Smooth muscle cell (in vitro differentiated cells): ENCODE measurements at regions not wholly inside any gene's neighbourhood (a gene's known extent, or its start where the extent isn't known, plus 50 kb on each side); places are given as distances from the start of the nearest gene placed in this dataset.

Experiments used
- DNase-seq: peaks from one replicate; lab custom pipeline; 2025; ENCODE audit not compliant: unreplicated experiment; lab: John Stamatoyannopoulos, UW
- H2AFZ ChIP-seq: fragments of 200-600 bp; sonication (generic); 2 replicates; pipeline ENCODE4 v1.6.0; 2016; ENCODE audit warnings: antibody characterized with exemption, low read depth, mild to moderate bottlenecking
- H3F3A ChIP-seq: fragments of 200-600 bp; sonication (generic); 2 replicates; pipeline ENCODE4 v1.6.0; 2017; ENCODE audit warnings: antibody characterized with exemption, low read depth
- H3K27ac ChIP-seq: fragments of 200-600 bp; sonication (generic); 2 replicates; pipeline ENCODE4 v1.5.1; 2016; ENCODE audit warnings: low read depth, mild to moderate bottlenecking
- H3K27me3 ChIP-seq: fragments of 200-600 bp; sonication (generic); 2 replicates; pipeline ENCODE4 v1.6.1; 2016; ENCODE audit warnings: low read depth, mild to moderate bottlenecking
- H3K36me3 ChIP-seq: fragments of 200-600 bp; sonication (generic); 2 replicates; pipeline ENCODE4 v1.5.1; 2016; ENCODE audit warnings: low read depth
- H3K4me1 ChIP-seq: fragments of 200-600 bp; sonication (generic); 2 replicates; pipeline ENCODE4 v1.5.1; 2016; ENCODE audit warnings: low read depth
- H3K4me2 ChIP-seq: fragments of 200-600 bp; sonication (generic); 2 replicates; pipeline ENCODE4 v1.6.0; 2016; ENCODE audit warnings: mild to moderate bottlenecking
- H3K4me3 ChIP-seq: fragments of 200-600 bp; sonication (generic); 2 replicates; pipeline ENCODE4 v1.5.1; 2016; ENCODE audit warnings: mild to moderate bottlenecking
- H3K79me2 ChIP-seq: fragments of 200-600 bp; sonication (generic); 2 replicates; pipeline ENCODE4 v1.6.0; 2016; ENCODE audit warnings: low read depth, mild to moderate bottlenecking
- H3K9ac ChIP-seq: fragments of 200-600 bp; sonication (generic); 2 replicates; pipeline ENCODE4 v1.6.0; 2016; ENCODE audit warnings: low read depth
- H3K9me3 ChIP-seq: fragments of 200-600 bp; sonication (generic); replicated peaks from 2 replicates; pipeline ENCODE4 v1.5.1; 2016; ENCODE audit warnings: low read depth
- H4K20me1 ChIP-seq: fragments of 200-600 bp; sonication (generic); 2 replicates; pipeline ENCODE4 v1.6.0; 2016; ENCODE audit warnings: low read depth
- CTCF ChIP-seq: fragments of 200-600 bp; sonication (generic); IDR thresholded peaks from 2 replicates; pipeline ENCODE4 v1.5.1; 2017; ENCODE audit warnings: borderline replicate concordance, mild to moderate bottlenecking, antibody characterized with exemption; ENCODE audit not compliant: insufficient read depth, poor library complexity, severe bottlenecking
- WGBS: methylation state at CpG from one replicate; pipeline ENCODE4 v1.1.7; 2016; ENCODE audit warnings: low lambda C conversion rate; 5-methylcytosine and 5-hydroxymethylcytosine counted together

- Histone ChIP-seq H3K4me3 (no peak overlapping the region), H3K27me3 (no peaks in the 10 kb centered on the region), H3K27ac (no peak overlapping the region), H3K9ac (no peak overlapping the region), H3F3A (no peaks in the 10 kb centered on the region), H2AFZ (no peak overlapping the region), H3K79me2 (no peaks in the 10 kb centered on the region), H3K9me3 (no peaks in the 10 kb centered on the region), H3K4me1 (no peaks in the 10 kb centered on the region), H3K4me2 (no peak overlapping the region), H3K36me3 (no peaks in the 10 kb centered on the region), H4K20me1 (no peaks in the 10 kb centered on the region)
- TF ChIP-seq CTCF: no peak
- DNase-seq: no peak
Measured at GRCh38 chr7:118298771-118299170, 74.3 kb downstream of the ANKRD7 start.

- H3K4me3 ChIP-seq: no peak overlapping the region
- TF ChIP-seq CTCF: no peak
- no peaks in the 10 kb centered on the region for H3K9me3 ChIP-seq
- no peaks in the 10 kb centered on the region for H4K20me1 ChIP-seq
- H3K4me2 ChIP-seq: no peak overlapping the region
- H3F3A ChIP-seq: no peaks in the 10 kb centered on the region
- no peak overlapping the region for H3K9ac ChIP-seq
- H3K36me3 ChIP-seq: no peaks in the 10 kb centered on the region
- no peak for DNase-seq
- H3K27ac ChIP-seq: no peak overlapping the region
- H2AFZ ChIP-seq: no peak overlapping the region
- H3K4me1 ChIP-seq: no peaks in the 10 kb centered on the region
- no peaks in the 10 kb centered on the region for H3K79me2 ChIP-seq
- H3K27me3 ChIP-seq: no peaks in the 10 kb centered on the region
Measured at GRCh38 chr7:118300177-118300576, 75.7 kb downstream of the ANKRD7 start.

- Histone ChIP-seq H3F3A (no peaks in the 10 kb centered on the region), H3K9ac (no peak overlapping the region), H2AFZ (no peak overlapping the region), H3K4me1 (no peaks in the 10 kb centered on the region), H3K27me3 (no peaks in the 10 kb centered on the region), H3K4me3 (no peak overlapping the region), H3K9me3 (no peaks in the 10 kb centered on the region), H3K4me2 (no peak overlapping the region), H3K36me3 (no peaks in the 10 kb centered on the region), H3K27ac (no peak overlapping the region), H4K20me1 (no peaks in the 10 kb centered on the region), H3K79me2 (no peaks in the 10 kb centered on the region)
- no peak for TF ChIP-seq CTCF
- DNase-seq: no peak
- WGBS: 86% methylated on average over 2 of the region's 2 CpGs
Measured at GRCh38 chr7:118304100-118304499, 79.6 kb downstream of the ANKRD7 start.

- 5% methylated on average over 1 of the region's 1 CpG for WGBS
- no peak for TF ChIP-seq CTCF
- Histone ChIP-seq H3K9me3 (no peaks in the 10 kb centered on the region), H3F3A (no peaks in the 10 kb centered on the region), H3K79me2 (no peaks in the 10 kb centered on the region), H2AFZ (no peak overlapping the region), H4K20me1 (no peaks in the 10 kb centered on the region), H3K27me3 (no peaks in the 10 kb centered on the region), H3K36me3 (no peaks in the 10 kb centered on the region), H3K27ac (peak overlapping the region; percentile 53), H3K4me1 (no peaks in the 10 kb centered on the region), H3K9ac (no peak overlapping the region), H3K4me2 (peak overlapping the region; percentile 3), H3K4me3 (no peak overlapping the region)
- no peak for DNase-seq
Measured at GRCh38 chr7:118305671-118306070, 81.2 kb downstream of the ANKRD7 start.
